H9 (cell line): ENCODE measurements at regions not wholly inside any gene's neighbourhood (a gene's known extent, or its start where the extent isn't known, plus 50 kb on each side); places are given as distances from the start of the nearest gene placed in this dataset.

Source experiments
- DNase-seq: peaks from one replicate; pipeline ENCODE4 v3.0.0-alpha.2; 2017
- H2AFZ ChIP-seq: one replicate; pipeline ENCODE4 v1.6.1; 2013; ENCODE audit warnings: mild to moderate bottlenecking, low read length, control low read depth, moderate library complexity
- H2AK5ac ChIP-seq: 2 replicates; pipeline ENCODE4 v1.6.1; 2013; ENCODE audit warnings: low read length, control low read depth, mixed read lengths; ENCODE audit not compliant: insufficient read length
- H2BK120ac ChIP-seq: one replicate; pipeline ENCODE4 v1.6.1; 2013; ENCODE audit warnings: low read depth, mild to moderate bottlenecking, low read length, control low read depth, inconsistent platforms; ENCODE audit not compliant: poor library complexity, severe bottlenecking
- H2BK12ac ChIP-seq: 2 replicates; pipeline ENCODE4 v1.6.1; 2013; ENCODE audit warnings: low read length, control low read depth, mixed read lengths, low read depth; ENCODE audit not compliant: insufficient read length
- H2BK15ac ChIP-seq: 2 replicates; pipeline ENCODE4 v1.6.1; 2013; ENCODE audit warnings: low read depth, low read length, control low read depth
- H2BK20ac ChIP-seq: one replicate; pipeline ENCODE4 v1.6.1; 2013; ENCODE audit warnings: low read depth, mild to moderate bottlenecking, low read length, control low read depth, inconsistent platforms; ENCODE audit not compliant: poor library complexity, severe bottlenecking
- H2BK5ac ChIP-seq: 2 replicates; pipeline ENCODE4 v1.6.1; 2013; ENCODE audit warnings: low read length, control low read depth, mixed read lengths; ENCODE audit not compliant: insufficient read length
- H3K14ac ChIP-seq: 2 replicates; pipeline ENCODE4 v1.6.1; 2013; ENCODE audit warnings: low read length, control low read depth; ENCODE audit not compliant: insufficient read depth
- H3K18ac ChIP-seq: 2 replicates; pipeline ENCODE4 v1.6.1; 2013; ENCODE audit warnings: low read depth, mild to moderate bottlenecking, mixed read lengths, low read length, control low read depth; ENCODE audit not compliant: insufficient read length
- H3K23ac ChIP-seq: 2 replicates; pipeline ENCODE4 v1.6.1; 2013; ENCODE audit warnings: low read length, control low read depth, mixed read lengths, low read depth; ENCODE audit not compliant: insufficient read length
- H3K23me2 ChIP-seq: 2 replicates; pipeline ENCODE4 v1.6.1; 2013; ENCODE audit warnings: low read depth, mild to moderate bottlenecking, mixed read lengths, low read length, control low read depth; ENCODE audit not compliant: insufficient read length, poor library complexity, severe bottlenecking
- H3K27ac ChIP-seq: 2 replicates; pipeline ENCODE4 v1.5.1; 2013; ENCODE audit warnings: low read length, control low read depth, mixed read lengths, low read depth; ENCODE audit not compliant: insufficient read length
- H3K27me3 ChIP-seq: 2 replicates; pipeline ENCODE4 v1.6.1; 2013; ENCODE audit warnings: low read length, control low read depth, inconsistent platforms; ENCODE audit not compliant: insufficient read depth
- H3K4ac ChIP-seq: 2 replicates; pipeline ENCODE4 v1.6.1; 2013; ENCODE audit warnings: low read depth, mild to moderate bottlenecking, control low read depth, inconsistent platforms, low read length, moderate library complexity
- H3K4me1 ChIP-seq: 2 replicates; pipeline ENCODE4 v1.6.1; 2013; ENCODE audit warnings: low read length, control low read depth, inconsistent platforms; ENCODE audit not compliant: insufficient read depth
- H3K4me2 ChIP-seq: 2 replicates; pipeline ENCODE4 v1.6.1; 2013; ENCODE audit warnings: low read length, control low read depth, mixed read lengths; ENCODE audit not compliant: insufficient read length, insufficient read depth
- H3K56ac ChIP-seq: 2 replicates; pipeline ENCODE4 v1.6.1; 2013; ENCODE audit warnings: low read depth, mild to moderate bottlenecking, mixed read lengths, low read length, control low read depth; ENCODE audit not compliant: insufficient read length
- H3K79me1 ChIP-seq: 2 replicates; pipeline ENCODE4 v1.6.1; 2013; ENCODE audit warnings: low read depth, mild to moderate bottlenecking, moderate library complexity, low read length, control low read depth, inconsistent platforms; ENCODE audit not compliant: insufficient read depth, poor library complexity, severe bottlenecking
- H3K79me2 ChIP-seq: 2 replicates; pipeline ENCODE4 v1.6.1; 2013; ENCODE audit warnings: low read length, control low read depth, inconsistent platforms; ENCODE audit not compliant: insufficient read depth
- H3K9ac ChIP-seq: 2 replicates; pipeline ENCODE4 v1.6.1; 2013; ENCODE audit warnings: low read length, control low read depth, mixed read lengths; ENCODE audit not compliant: insufficient read length; ENCODE audit errors: extremely low read depth
- H3K9me3 ChIP-seq: one replicate; pipeline ENCODE4 v1.6.1; 2013; ENCODE audit warnings: low read depth, low read length, inconsistent platforms; ENCODE audit not compliant: control insufficient read depth
- H3T11ph ChIP-seq: one replicate; pipeline ENCODE4 v1.6.1; 2013; ENCODE audit warnings: mild to moderate bottlenecking, low read length, control low read depth, inconsistent platforms
- H4K20me1 ChIP-seq: one replicate; pipeline ENCODE4 v1.6.1; 2013; ENCODE audit not compliant: control insufficient read depth, insufficient read length, insufficient read depth
- H4K5ac ChIP-seq: 2 replicates; pipeline ENCODE4 v1.6.1; 2013; ENCODE audit warnings: low read depth, mild to moderate bottlenecking, mixed read lengths, low read length, control low read depth; ENCODE audit not compliant: insufficient read length
- H4K8ac ChIP-seq: replicated peaks from 2 replicates; pipeline ENCODE4 v1.6.1; 2013; ENCODE audit warnings: low read length, control low read depth, mixed read lengths, low read depth; ENCODE audit not compliant: insufficient read length
- H4K91ac ChIP-seq: 2 replicates; pipeline ENCODE4 v1.6.1; 2013; ENCODE audit warnings: low read depth, mild to moderate bottlenecking, moderate library complexity, mixed read lengths, low read length, control low read depth; ENCODE audit not compliant: insufficient read length
- H3K27ac Mint-ChIP-seq, 3 experiments: 2 replicates in 2 of 3; 3 replicates in 1 of 3; pipeline ENCODE4 v1.8.0; 2020 to 2021; ENCODE audit warnings: mixed read lengths in 3 of 3, mild to moderate bottlenecking in 1 of 3, moderate library complexity in 1 of 3
- H3K27me3 Mint-ChIP-seq: 2 replicates; pipeline ENCODE4 v1.8.0; 2021; ENCODE audit warnings: low read depth, mild to moderate bottlenecking, moderate library complexity, mixed read lengths
- H3K36me3 Mint-ChIP-seq, 3 experiments: 2 replicates in 2 of 3; 3 replicates in 1 of 3; pipeline ENCODE4 v1.8.0; 2020 to 2021; ENCODE audit warnings: low read depth in 3 of 3, mixed read lengths in 3 of 3; ENCODE audit not compliant: insufficient read depth in 1 of 3
- H3K4me1 Mint-ChIP-seq, 2 experiments: 2 replicates each; pipeline ENCODE4 v1.8.0; 2020; ENCODE audit warnings: mixed read lengths in 2 of 2
- H3K4me3 Mint-ChIP-seq, 2 experiments: 2 replicates in 1 of 2; 3 replicates in 1 of 2; pipeline ENCODE4 v1.8.0; 2020 to 2021; ENCODE audit warnings: mild to moderate bottlenecking in 2 of 2, mixed read lengths in 2 of 2, moderate library complexity in 1 of 2
- H3K9me3 Mint-ChIP-seq, 2 experiments: 2 replicates in 1 of 2; 3 replicates in 1 of 2; pipeline ENCODE4 v1.8.0; 2020; ENCODE audit warnings: mild to moderate bottlenecking in 2 of 2, mixed read lengths in 2 of 2, moderate library complexity in 1 of 2
- CTCF ChIP-seq: fragments of 200-600 bp; sonication (generic); conservative IDR thresholded peaks from 3 replicates; pipeline ENCODE4 v1.8.0; 2021; ENCODE audit warnings: antibody characterized with exemption, mild to moderate bottlenecking
- WGBS: extraction: QIAGEN DNeasy Blood & Tissue Kit; methylation state at CpG from one replicate; pipeline ENCODE4 v1.1.7; 2013; ENCODE audit warnings: missing lambda C conversion rate, low lambda C conversion rate, mixed read lengths; ENCODE audit not compliant: insufficient read length; ENCODE audit errors: extremely low coverage; 5-methylcytosine and 5-hydroxymethylcytosine counted together

DNA sequence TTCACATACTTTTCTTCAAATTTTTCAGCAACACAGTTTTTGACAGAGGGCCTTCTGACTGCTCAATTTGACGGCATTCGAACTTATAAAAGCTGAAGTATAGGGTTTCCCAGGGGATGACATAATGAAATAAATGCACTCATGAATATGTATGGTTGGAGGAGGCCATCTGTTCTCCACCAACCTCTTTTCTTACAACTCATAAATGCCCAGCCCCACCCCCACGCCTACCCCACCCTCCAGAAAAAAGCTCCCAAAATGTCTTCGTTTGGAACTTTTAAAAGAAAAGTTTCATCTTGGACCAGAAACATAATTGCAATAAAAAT is 211.6 kb upstream of the LRRN1 start:
- Histone ChIP-seq H3K4ac (no peak overlapping the region), H3K23ac (no peak overlapping the region), H3K27ac (no peak overlapping the region), H3K23me2 (no peaks in the 10 kb centered on the region), H4K91ac (no peak overlapping the region), H2BK120ac (no peak overlapping the region), H3K79me1 (no peaks in the 10 kb centered on the region), H3K9me3 (no peaks in the 10 kb centered on the region), H3K18ac (no peak overlapping the region), H2BK15ac (no peak overlapping the region), H3K27me3 (no peaks in the 10 kb centered on the region), H2BK5ac (no peak overlapping the region), H2BK20ac (no peak overlapping the region), H2AFZ (no peak overlapping the region), H3K9ac (no peak overlapping the region), H2BK12ac (no peak overlapping the region), H4K5ac (no peak overlapping the region), H3T11ph (no peak overlapping the region), H3K79me2 (no peaks in the 10 kb centered on the region), H4K20me1 (no peaks in the 10 kb centered on the region), H3K14ac (no peak overlapping the region), H3K4me1 (no peaks in the 10 kb centered on the region), H3K56ac (no peak overlapping the region), H2AK5ac (no peak overlapping the region), H4K8ac (no peak overlapping the region), H3K4me2 (no peak overlapping the region)
- no peak for TF ChIP-seq CTCF
- H3K36me3 Mint-ChIP-seq: no peaks in the 10 kb centered on the region; a peak in 1 of 7 replicates
- H3K27me3 Mint-ChIP-seq: no peaks in the 10 kb centered on the region
- H3K4me1 Mint-ChIP-seq: peaks cover 2 to 3% of the 10 kb centered on the region in 2 experiments; a peak in 2 of 4 replicates
- DNase-seq: no peak
- H3K27ac Mint-ChIP-seq: no peak overlapping the region
- no CpG with 5 or more reads among the region's 4 CpGs for WGBS
- H3K4me3 Mint-ChIP-seq: no peak overlapping the region
- H3K9me3 Mint-ChIP-seq: no peaks in the 10 kb centered on the region; a peak in 1 of 5 replicates
